HCT116 (cell line): ENCODE measurements at regions not wholly inside any gene's neighbourhood (a gene's known extent, or its start where the extent isn't known, plus 50 kb on each side); places are given as distances from the start of the nearest gene placed in this dataset.

Source experiments
- ATAC-seq: fragments of 200-7000 bp; cut with Tn5 transposase; 2 replicates; pipeline ENCODE4 v1.9.1; 2020; ENCODE audit warnings: mild to moderate bottlenecking, moderate library complexity
- BruUV-seq: library from RNA; stranded (reverse); fragments of 400-500 nt; replicated peaks from 2 replicates; lab custom pipeline; 2021; lab: Mats Ljungman, UMichigan
- CTCF ChIA-PET: fragments of 300-600 bp; sonication (Branson Sonifier 250); formaldehyde crosslinking; loops from one replicate; lab custom pipeline; 2021; ENCODE audit warnings: antibody characterized with exemption; lab: Charles Lee
- POLR2A ChIA-PET: fragments of 300-600, 350-600 bp; sonication (Branson Sonifier 250); formaldehyde crosslinking; loops from one replicate; lab custom pipeline; 2021; ENCODE audit warnings: antibody characterized with exemption; lab: Charles Lee
- RAD21 ChIA-PET, 2 experiments: fragments of 300-600 bp; sonication (Branson Sonifier 250); formaldehyde crosslinking; loops; one replicate each; lab custom pipeline; 2023; ENCODE audit warnings: low total read pairs in 2 of 2; ENCODE audit not compliant: uncharacterized antibody in 2 of 2, unreplicated experiment in 2 of 2, low non-redundant PET in 1 of 2; lab: Charles Lee
- DNase-seq: peaks from one replicate; pipeline ENCODE4 v3.0.0-alpha.2; 2010; ENCODE audit warnings: low read depth, low spot score
- H2AFZ ChIP-seq: fragments of 200-600 bp; shearing (Covaris generic), sonication (generic); 2 replicates; pipeline ENCODE4 v1.6.1; 2017; ENCODE audit warnings: low read depth, mixed run types, mixed read lengths, antibody characterized with exemption, low read length; ENCODE audit not compliant: poor library complexity, severe bottlenecking
- H3K27ac ChIP-seq: 2 replicates; pipeline ENCODE4 v1.5.1; 2012; ENCODE audit warnings: low read depth, low read length
- H3K27me3 ChIP-seq: fragments of 200-600 bp; sonication (generic); 2 replicates; pipeline ENCODE4 v1.6.1; 2016; ENCODE audit warnings: mixed run types, low read length, mixed read lengths; ENCODE audit not compliant: insufficient read depth
- H3K36me3 ChIP-seq, 2 experiments: fragments of 200-500 bp in 1 of 2; fragments of 200-600 bp in 1 of 2; sonication (Bioruptor generic) in 1 of 2; sonication (generic) in 1 of 2; 2 replicates each; pipeline versions ENCODE4 v1.5.1 to v1.6.1; 2014 to 2016; ENCODE audit warnings: low read length in 2 of 2, inconsistent platforms in 1 of 2, mixed read lengths in 1 of 2, mixed run types in 1 of 2; ENCODE audit not compliant: insufficient read depth in 2 of 2, control insufficient read depth in 1 of 2
- H3K4me1 ChIP-seq, 2 experiments: fragments of 200-600 bp in 1 of 2; sonication (generic) in 1 of 2; 2 replicates each; pipeline versions ENCODE4 v1.5.1 to v1.6.1; 2012 to 2017; ENCODE audit warnings: low read length in 2 of 2, inconsistent platforms in 1 of 2, mild to moderate bottlenecking in 1 of 2, mixed read lengths in 1 of 2, mixed run types in 1 of 2, moderate library complexity in 1 of 2; ENCODE audit not compliant: insufficient read depth in 2 of 2, control insufficient read depth in 1 of 2
- H3K4me2 ChIP-seq: fragments of 200-600 bp; sonication (generic); 2 replicates; pipeline ENCODE4 v1.6.1; 2017; ENCODE audit warnings: mixed run types, low read length, mixed read lengths
- H3K4me3 ChIP-seq, 2 experiments: fragments of 200-600 bp in 1 of 2; sonication (generic) in 1 of 2; replicated peaks in 1 of 2; 2 replicates each; pipeline ENCODE4 v1.5.1; 2011 to 2016; ENCODE audit warnings: low read length in 2 of 2, control low read depth in 1 of 2, low read depth in 1 of 2, mild to moderate bottlenecking in 1 of 2, mixed read lengths in 1 of 2, mixed run types in 1 of 2
- H3K79me2 ChIP-seq: fragments of 200-600 bp; sonication (generic); 2 replicates; pipeline ENCODE4 v1.6.1; 2017; ENCODE audit warnings: mild to moderate bottlenecking, mixed run types, low read length, moderate library complexity, mixed read lengths; ENCODE audit not compliant: insufficient read depth
- H3K9ac ChIP-seq: fragments of 200-600 bp; sonication (generic); 2 replicates; pipeline ENCODE4 v1.6.1; 2016; ENCODE audit warnings: low read length, mixed read lengths
- H3K9me2 ChIP-seq: fragments of 200-600 bp; sonication (generic), shearing (Covaris generic); 2 replicates; pipeline ENCODE4 v1.6.1; 2017; ENCODE audit warnings: mixed run types, mild to moderate bottlenecking, moderate library complexity; ENCODE audit not compliant: insufficient read depth
- H3K9me3 ChIP-seq, 2 experiments: fragments of 200-500 bp in 1 of 2; fragments of 200-600 bp in 1 of 2; sonication (Bioruptor generic) in 1 of 2; sonication (generic) in 1 of 2; 2 replicates each; pipeline ENCODE4 v1.6.1; 2014 to 2017; ENCODE audit warnings: low read length in 2 of 2, mixed read lengths in 2 of 2, inconsistent platforms in 1 of 2, low read depth in 1 of 2, mild to moderate bottlenecking in 1 of 2, mixed run types in 1 of 2, moderate library complexity in 1 of 2; ENCODE audit not compliant: control insufficient read depth in 1 of 2, insufficient read depth in 1 of 2
- H4K20me1 ChIP-seq: fragments of 200-600 bp; sonication (generic), shearing (Covaris generic); 2 replicates; pipeline ENCODE4 v1.6.1; 2017; ENCODE audit warnings: mixed run types, mild to moderate bottlenecking, moderate library complexity; ENCODE audit not compliant: insufficient read depth
- CBX3 ChIP-seq: IDR thresholded peaks from 2 replicates; pipeline ENCODE4 v1.6.1; 2012; ENCODE audit warnings: low read depth
- CEBPB ChIP-seq: IDR thresholded peaks from 2 replicates; pipeline ENCODE4 v1.6.1; 2012; ENCODE audit warnings: low read depth
- ELF1 ChIP-seq: IDR thresholded peaks from 2 replicates; pipeline ENCODE4 v1.6.1; 2012; ENCODE audit warnings: low read depth, borderline replicate concordance
- EZH2 ChIP-seq: fragments of 200-600 bp; sonication (generic); IDR thresholded peaks from 2 replicates; pipeline ENCODE4 v1.6.1; 2017; ENCODE audit warnings: antibody characterized with exemption, mixed run types
- EZH2phosphoT487 ChIP-seq: fragments of 200-600 bp; IDR thresholded peaks from 2 replicates; pipeline ENCODE4 v1.6.1; 2018; ENCODE audit warnings: antibody characterized with exemption, borderline replicate concordance
- FOSL1 ChIP-seq: IDR thresholded peaks from 2 replicates; pipeline ENCODE4 v1.6.1; 2012; ENCODE audit warnings: low read depth
- JUND ChIP-seq: IDR thresholded peaks from 2 replicates; pipeline ENCODE4 v1.6.1; 2012
- POLR2A ChIP-seq: IDR thresholded peaks from 2 replicates; pipeline ENCODE4 v1.7.0; 2011; ENCODE audit warnings: borderline replicate concordance; ENCODE audit not compliant: insufficient read depth, insufficient read length; ENCODE audit errors: extremely low read depth
- RAD21 ChIP-seq: IDR thresholded peaks from 2 replicates; pipeline ENCODE4 v1.6.1; 2012; ENCODE audit warnings: low read depth, mild to moderate bottlenecking
- SIN3A ChIP-seq: IDR thresholded peaks from 2 replicates; pipeline ENCODE4 v1.6.1; 2012; ENCODE audit warnings: low read depth
- SP1 ChIP-seq: IDR thresholded peaks from 2 replicates; pipeline ENCODE4 v1.6.1; 2012; ENCODE audit warnings: low read depth
- SRF ChIP-seq: IDR thresholded peaks from 2 replicates; pipeline ENCODE4 v1.6.1; 2012; ENCODE audit warnings: low read depth
- TCF7L2 ChIP-seq: IDR thresholded peaks from 2 replicates; pipeline ENCODE4 v1.7.0; 2011; ENCODE audit warnings: borderline replicate concordance, inconsistent platforms; ENCODE audit not compliant: insufficient read depth, insufficient read length; ENCODE audit errors: extremely low read depth
- YY1 ChIP-seq: IDR thresholded peaks from 2 replicates; pipeline ENCODE4 v1.6.1; 2011; ENCODE audit warnings: low read length, low read depth, moderate library complexity, mild to moderate bottlenecking; ENCODE audit not compliant: insufficient replicate concordance; ENCODE audit errors: extremely low read depth
- ZFX ChIP-seq: fragments of 450-650 bp; IDR thresholded peaks from 2 replicates; pipeline ENCODE4 v1.6.1; 2017
- ZNF274 ChIP-seq: fragments of 200-500 bp; sonication (Bioruptor generic); IDR thresholded peaks from 2 replicates; pipeline ENCODE4 v1.6.1; 2014; ENCODE audit warnings: mild to moderate bottlenecking, low read depth, low read length, inconsistent platforms
- intact Hi-C: fragments of 100-400 bp; cut with micrococcal nuclease; formaldehyde crosslinking; loops from 2 replicates; pipeline ENCODE4 v1.10.0; 2022
- TF ChIP-seq, protein P1 (sequence below), 3 experiments: fragments of 200-600 bp in 1 of 3; sonication (generic) in 1 of 3; IDR thresholded peaks in 2 of 3; conservative IDR thresholded peaks in 1 of 3; 2 replicates each; pipeline ENCODE4 v1.5.1; 2012 to 2017; ENCODE audit warnings: low read depth in 2 of 3, low read length in 2 of 3, antibody characterized with exemption in 1 of 3, borderline replicate concordance in 1 of 3, control low read depth in 1 of 3, mild to moderate bottlenecking in 1 of 3, mixed read lengths in 1 of 3, mixed run types in 1 of 3, moderate library complexity in 1 of 3; ENCODE audit not compliant: insufficient read depth in 1 of 3
- TF ChIP-seq, protein P2 (sequence below): IDR thresholded peaks from 2 replicates; pipeline ENCODE4 v1.6.1; 2012
- TF ChIP-seq, protein P3 (sequence below): IDR thresholded peaks from 2 replicates; pipeline ENCODE4 v1.6.1; 2012; ENCODE audit warnings: low read depth
- TF ChIP-seq, protein P4 (sequence below): IDR thresholded peaks from 2 replicates; pipeline ENCODE4 v1.6.1; 2011; ENCODE audit warnings: mild to moderate bottlenecking, low read length, moderate library complexity; ENCODE audit not compliant: insufficient replicate concordance; ENCODE audit errors: extremely low read depth

DNA sequence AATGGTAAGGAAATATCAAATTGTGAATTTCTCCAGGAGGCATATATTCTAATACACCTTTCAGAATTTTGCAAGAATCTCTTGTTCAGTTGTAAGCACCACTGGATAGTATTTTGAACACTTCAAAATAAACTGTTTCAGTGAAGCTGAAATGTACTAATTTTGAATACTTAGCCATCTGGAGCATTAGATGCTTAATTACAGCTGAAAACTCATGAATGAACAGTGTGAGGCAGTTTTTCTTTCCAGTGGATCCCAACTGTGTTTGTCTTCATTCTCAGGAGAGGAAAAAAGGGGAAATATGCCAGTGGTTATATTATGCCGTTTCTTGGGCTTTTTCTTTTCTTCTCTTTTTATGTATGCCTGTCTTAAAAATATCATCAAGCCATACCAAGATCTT is 306.0 kb upstream of the SEMA6A start:
- Histone ChIP-seq H3K36me3 (no peaks in the 10 kb centered on the region), H3K4me3 (no peak overlapping the region), H3K79me2 (no peaks in the 10 kb centered on the region), H3K9me3 (no peaks in the 10 kb centered on the region), H3K4me1 (peaks cover 0 to 7% of the 10 kb centered on the region in 2 experiments; a peak in 2 of 4 replicates), H2AFZ (no peak overlapping the region), H3K27ac (no peak overlapping the region), H3K9ac (no peak overlapping the region), H3K27me3 (no peaks in the 10 kb centered on the region), H4K20me1 (no peaks in the 10 kb centered on the region), H3K9me2 (no peaks in the 10 kb centered on the region), H3K4me2 (no peak overlapping the region)
- ChIA-PET RAD21 (no interaction called here), CTCF (no interaction called here), POLR2A (no interaction called here)
- no peak for ATAC-seq
- no peak for DNase-seq
- no peak for TF ChIP-seq SP1
- no peak for TF ChIP-seq TCF7L2
- TF ChIP-seq, protein P1, sequence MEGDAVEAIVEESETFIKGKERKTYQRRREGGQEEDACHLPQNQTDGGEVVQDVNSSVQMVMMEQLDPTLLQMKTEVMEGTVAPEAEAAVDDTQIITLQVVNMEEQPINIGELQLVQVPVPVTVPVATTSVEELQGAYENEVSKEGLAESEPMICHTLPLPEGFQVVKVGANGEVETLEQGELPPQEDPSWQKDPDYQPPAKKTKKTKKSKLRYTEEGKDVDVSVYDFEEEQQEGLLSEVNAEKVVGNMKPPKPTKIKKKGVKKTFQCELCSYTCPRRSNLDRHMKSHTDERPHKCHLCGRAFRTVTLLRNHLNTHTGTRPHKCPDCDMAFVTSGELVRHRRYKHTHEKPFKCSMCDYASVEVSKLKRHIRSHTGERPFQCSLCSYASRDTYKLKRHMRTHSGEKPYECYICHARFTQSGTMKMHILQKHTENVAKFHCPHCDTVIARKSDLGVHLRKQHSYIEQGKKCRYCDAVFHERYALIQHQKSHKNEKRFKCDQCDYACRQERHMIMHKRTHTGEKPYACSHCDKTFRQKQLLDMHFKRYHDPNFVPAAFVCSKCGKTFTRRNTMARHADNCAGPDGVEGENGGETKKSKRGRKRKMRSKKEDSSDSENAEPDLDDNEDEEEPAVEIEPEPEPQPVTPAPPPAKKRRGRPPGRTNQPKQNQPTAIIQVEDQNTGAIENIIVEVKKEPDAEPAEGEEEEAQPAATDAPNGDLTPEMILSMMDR (IDR thresholded peaks at IDR 0.05 in 2 of 3, conservative IDR thresholded peaks at IDR 0.05 in 1 of 3; ENCODE audit: borderline replicate concordance in 1 of 3, insufficient read depth in 1 of 3, low read depth in 2 of 3, low read length in 2 of 3), result no peak
- TF ChIP-seq FOSL1, result no peak
- no peak for TF ChIP-seq ZNF274
- TF ChIP-seq RAD21, result no peak
- no peak for TF ChIP-seq POLR2A
- TF ChIP-seq SRF, result no peak
- TF ChIP-seq, protein P2, sequence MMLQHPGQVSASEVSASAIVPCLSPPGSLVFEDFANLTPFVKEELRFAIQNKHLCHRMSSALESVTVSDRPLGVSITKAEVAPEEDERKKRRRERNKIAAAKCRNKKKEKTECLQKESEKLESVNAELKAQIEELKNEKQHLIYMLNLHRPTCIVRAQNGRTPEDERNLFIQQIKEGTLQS, result no peak
- TF ChIP-seq CBX3, result no peak
- TF ChIP-seq, protein P3, sequence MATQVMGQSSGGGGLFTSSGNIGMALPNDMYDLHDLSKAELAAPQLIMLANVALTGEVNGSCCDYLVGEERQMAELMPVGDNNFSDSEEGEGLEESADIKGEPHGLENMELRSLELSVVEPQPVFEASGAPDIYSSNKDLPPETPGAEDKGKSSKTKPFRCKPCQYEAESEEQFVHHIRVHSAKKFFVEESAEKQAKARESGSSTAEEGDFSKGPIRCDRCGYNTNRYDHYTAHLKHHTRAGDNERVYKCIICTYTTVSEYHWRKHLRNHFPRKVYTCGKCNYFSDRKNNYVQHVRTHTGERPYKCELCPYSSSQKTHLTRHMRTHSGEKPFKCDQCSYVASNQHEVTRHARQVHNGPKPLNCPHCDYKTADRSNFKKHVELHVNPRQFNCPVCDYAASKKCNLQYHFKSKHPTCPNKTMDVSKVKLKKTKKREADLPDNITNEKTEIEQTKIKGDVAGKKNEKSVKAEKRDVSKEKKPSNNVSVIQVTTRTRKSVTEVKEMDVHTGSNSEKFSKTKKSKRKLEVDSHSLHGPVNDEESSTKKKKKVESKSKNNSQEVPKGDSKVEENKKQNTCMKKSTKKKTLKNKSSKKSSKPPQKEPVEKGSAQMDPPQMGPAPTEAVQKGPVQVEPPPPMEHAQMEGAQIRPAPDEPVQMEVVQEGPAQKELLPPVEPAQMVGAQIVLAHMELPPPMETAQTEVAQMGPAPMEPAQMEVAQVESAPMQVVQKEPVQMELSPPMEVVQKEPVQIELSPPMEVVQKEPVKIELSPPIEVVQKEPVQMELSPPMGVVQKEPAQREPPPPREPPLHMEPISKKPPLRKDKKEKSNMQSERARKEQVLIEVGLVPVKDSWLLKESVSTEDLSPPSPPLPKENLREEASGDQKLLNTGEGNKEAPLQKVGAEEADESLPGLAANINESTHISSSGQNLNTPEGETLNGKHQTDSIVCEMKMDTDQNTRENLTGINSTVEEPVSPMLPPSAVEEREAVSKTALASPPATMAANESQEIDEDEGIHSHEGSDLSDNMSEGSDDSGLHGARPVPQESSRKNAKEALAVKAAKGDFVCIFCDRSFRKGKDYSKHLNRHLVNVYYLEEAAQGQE, result no peak
- no peak for TF ChIP-seq ELF1
- no peak for TF ChIP-seq JUND
- no peak for TF ChIP-seq ZFX
- TF ChIP-seq YY1, result no peak
- TF ChIP-seq EZH2phosphoT487, result no peak
- TF ChIP-seq SIN3A, result no peak
- no peak for TF ChIP-seq CEBPB
- TF ChIP-seq, protein P4, sequence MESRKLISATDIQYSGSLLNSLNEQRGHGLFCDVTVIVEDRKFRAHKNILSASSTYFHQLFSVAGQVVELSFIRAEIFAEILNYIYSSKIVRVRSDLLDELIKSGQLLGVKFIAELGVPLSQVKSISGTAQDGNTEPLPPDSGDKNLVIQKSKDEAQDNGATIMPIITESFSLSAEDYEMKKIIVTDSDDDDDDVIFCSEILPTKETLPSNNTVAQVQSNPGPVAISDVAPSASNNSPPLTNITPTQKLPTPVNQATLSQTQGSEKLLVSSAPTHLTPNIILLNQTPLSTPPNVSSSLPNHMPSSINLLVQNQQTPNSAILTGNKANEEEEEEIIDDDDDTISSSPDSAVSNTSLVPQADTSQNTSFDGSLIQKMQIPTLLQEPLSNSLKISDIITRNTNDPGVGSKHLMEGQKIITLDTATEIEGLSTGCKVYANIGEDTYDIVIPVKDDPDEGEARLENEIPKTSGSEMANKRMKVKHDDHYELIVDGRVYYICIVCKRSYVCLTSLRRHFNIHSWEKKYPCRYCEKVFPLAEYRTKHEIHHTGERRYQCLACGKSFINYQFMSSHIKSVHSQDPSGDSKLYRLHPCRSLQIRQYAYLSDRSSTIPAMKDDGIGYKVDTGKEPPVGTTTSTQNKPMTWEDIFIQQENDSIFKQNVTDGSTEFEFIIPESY, result no peak
- TF ChIP-seq EZH2, result no peak
- no TSS peak for BruUV-seq
- intact Hi-C loops, result no loop called here
